Ureter (tissue), 1 donor: ENCODE measurements at regions not wholly inside any gene's neighbourhood (a gene's known extent, or its start where the extent isn't known, plus 50 kb on each side); places are given as distances from the start of the nearest gene placed in this dataset.
"Not testable (repeated sequence)": the region's sequence is repeated elsewhere in the genome, so short reads cannot be mapped to it uniquely, and the experiment has no call there.

Experiments used
- DNase-seq: peaks from one replicate; pipeline ENCODE4 v3.0.0-alpha.2; 2020; ENCODE audit warnings: low spot score
- donor health status: DM: yes; HTN: yes; CAD: no.

DNA sequence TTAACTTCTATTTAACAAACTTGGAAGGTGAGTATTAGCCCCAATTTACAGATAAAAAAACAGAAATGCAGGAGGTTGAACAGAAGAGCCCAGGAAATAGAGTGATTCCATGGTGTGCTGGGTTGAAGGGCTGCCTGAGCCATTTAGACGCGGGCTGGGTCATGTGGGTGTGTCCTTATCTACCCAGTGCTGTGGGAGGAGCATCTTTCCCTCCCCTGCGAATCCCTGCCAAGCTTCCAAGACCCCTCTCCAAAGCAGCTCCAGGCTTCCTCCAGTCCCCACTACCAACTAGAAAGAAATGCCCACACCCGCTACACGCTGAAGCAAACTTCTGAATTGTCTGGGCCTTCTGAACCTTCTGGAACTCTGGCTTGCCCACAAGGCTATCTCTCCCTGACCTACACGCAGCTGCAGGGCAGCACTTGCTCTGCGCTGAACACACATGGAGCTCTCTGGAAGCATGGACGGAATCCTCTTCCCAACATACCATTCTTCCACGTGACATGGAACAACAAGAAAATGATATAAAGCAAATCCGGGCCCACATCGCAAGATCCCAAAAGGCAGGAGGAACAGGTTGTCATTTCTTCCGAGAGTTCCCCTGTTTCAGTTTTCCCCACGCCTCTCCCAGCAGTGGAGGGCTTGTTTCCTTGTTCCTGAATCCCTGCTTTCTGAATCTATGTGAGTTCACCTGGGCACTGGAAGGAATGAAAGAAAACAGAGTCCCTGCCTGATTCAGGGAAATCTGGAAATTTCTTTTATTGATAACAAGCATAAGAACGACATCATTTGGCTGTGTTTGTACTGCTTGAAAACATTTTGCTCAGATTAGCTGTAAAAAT, 562.7 kb upstream of the ID2 start:
- DNase-seq = no peak

GRCh38 chr2:8119782-8120505, 561.9 kb upstream of the ID2 start:
- DNase-seq = no peak

DNA sequence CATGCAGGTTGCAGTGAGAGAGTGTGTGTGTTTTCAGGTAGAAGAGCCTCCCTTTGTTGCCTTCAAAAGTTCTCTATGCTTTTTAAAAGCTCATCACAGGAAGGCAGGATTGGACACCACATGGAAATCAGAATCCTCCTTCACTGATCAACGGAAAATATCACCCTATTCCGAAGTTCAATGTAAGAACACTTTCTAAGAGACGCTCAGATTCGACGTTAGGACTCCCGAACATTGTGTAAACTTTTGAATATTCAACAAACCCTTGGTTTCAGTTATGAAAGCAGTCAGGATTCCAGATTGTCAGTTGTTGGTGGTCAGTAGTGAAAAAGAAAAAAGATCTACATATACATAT, 561.4 kb upstream of the ID2 start:
- no peak for DNase-seq

GRCh38 chr2:8121022-8121825, 560.6 kb upstream of the ID2 start:
- no peak for DNase-seq

GRCh38 chr2:8121826-8122513, 559.9 kb upstream of the ID2 start:
- no peak for DNase-seq

- no peak for DNase-seq
These were observed 559.3 kb upstream of the ID2 start for GRCh38 chr2:8122520-8122919.

DNA sequence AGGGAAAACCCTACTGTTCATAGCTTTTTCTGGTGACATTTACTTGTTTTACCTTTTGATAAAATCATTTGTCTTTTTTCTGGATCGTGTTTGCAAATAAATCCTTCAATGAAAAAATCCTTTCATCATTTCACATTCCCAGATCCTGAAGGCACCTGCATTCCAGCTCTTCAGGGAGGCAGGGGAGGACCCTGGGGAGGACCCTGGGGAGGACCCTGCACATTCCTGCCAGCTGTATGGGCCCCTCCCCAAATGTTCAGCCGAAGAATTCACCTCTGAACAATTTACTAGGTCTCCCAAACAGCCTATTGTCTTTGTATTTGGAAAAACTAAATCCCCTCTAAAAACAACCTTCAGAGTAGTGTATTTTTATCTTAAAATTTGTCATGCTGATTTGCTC, 558.4 kb upstream of the ID2 start:
- no peak for DNase-seq

DNA sequence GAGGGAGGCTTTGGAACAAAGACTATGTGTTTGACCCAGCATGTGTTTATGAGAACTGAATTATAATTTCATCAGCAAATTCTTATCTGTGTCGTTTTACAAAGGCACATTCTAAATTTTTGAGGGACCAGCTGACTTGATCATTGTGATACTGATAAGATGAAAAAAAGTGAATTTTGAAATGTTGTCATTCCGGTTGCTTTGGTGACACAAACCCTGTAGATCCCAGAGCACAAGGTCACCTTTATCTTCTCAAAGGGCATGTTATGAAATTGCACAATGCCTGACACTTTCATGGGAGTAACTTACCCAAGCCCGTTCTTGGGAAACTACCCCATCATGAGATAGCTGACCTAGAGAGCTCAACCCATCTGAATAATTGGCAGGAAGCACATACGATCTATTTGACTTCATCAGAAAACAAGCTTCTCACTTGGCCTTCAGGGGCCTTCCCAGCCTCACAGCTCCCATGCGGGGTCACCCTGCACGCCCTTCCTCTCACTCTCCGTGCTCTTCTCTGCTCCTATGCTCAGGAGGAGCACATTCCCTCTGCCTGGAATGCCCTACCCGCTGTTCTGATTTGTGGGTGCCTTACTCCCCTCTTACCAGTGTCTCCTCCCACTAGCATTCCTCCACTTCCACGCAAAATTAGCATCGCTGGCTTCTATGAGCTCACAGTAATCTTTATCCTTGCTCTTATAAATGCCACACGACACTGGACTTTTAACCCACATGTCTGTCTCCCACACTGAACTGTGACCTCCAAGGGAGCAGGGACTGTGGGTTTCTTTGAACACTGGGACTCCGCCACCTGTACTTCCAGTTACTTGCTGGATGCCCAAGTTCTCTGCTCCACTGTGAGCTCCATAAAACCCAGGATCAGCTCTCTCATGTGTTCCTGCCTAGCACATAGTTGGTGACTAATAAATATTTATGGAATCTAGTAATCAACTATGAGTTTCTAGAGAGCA, 555.8 kb upstream of the ID2 start:
- DNase-seq = no peak

- DNase-seq = no peak
These were observed 555.1 kb upstream of the ID2 start for GRCh38 chr2:8126783-8127182.

DNA sequence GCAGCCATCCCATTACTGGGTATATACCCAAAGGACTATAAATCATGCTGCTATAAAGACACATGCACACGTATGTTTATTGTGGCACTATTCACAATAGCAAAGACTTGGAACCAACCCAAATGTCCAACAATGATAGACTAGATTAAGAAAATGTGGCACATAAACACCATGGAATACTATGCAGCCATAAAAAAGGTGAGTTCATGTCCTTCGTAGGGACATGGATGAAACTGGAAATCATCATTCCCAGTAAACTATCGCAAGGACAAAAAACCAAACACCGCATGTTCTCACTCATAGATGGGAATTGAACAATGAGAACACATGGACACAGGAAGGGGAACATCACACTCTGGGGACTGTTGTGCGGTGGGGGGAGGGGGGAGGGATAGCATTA, 550.4 kb upstream of the ID2 start:
- not testable (repeated sequence) for DNase-seq

- no peak for DNase-seq
These were observed 549.5 kb upstream of the ID2 start for GRCh38 chr2:8132351-8132831.

DNA sequence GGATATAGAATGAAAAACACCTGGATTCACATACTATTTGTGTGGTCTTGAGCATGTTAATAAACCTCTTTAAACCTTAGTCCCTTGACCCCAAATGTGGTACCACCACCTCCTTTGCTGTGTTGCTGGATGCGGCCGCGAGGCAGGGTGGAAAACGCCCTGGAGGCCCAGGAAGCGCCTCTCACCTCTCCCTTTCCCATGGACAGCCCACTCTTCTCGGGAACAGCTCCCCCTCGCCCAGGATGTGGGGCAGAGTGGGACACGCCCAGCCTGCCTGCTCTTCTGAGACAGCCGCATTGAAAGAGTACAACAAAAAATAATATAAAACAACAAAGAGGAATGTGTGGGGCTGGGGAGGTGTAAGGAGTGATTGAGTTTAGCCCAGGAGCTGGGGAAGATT, 549.0 kb upstream of the ID2 start:
- DNase-seq = no peak

GRCh38 chr2:8133363-8133762, 548.5 kb upstream of the ID2 start:
- no peak for DNase-seq

GRCh38 chr2:8133913-8134472, 547.9 kb upstream of the ID2 start:
- DNase-seq = no peak

DNA sequence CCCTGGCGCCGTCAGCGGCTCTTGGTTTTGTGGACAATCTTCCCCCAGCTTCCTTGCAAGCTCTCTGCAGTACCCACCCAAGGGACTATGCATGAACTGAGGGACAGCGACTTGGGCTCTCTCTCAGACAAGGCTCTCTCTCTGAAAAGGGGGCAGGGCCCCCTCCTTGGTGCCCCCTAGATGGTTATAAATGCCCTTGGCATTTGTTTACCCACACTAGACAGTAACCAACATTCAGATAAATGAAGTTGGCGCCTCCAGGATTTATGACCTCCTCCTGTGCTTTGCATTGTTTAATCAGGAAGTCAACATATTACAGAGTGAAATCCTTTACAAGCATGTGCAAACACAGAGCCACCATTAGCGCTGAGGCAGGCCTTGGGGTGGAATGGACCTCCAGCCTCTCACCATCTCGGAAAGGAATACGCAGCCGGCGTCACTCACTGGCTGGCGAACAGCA, 547.4 kb upstream of the ID2 start:
- DNase-seq = no peak

- no peak for DNase-seq
These were observed 546.7 kb upstream of the ID2 start for GRCh38 chr2:8134985-8135682.

GRCh38 chr2:8137801-8138200, 544.1 kb upstream of the ID2 start:
- DNase-seq = no peak

DNA sequence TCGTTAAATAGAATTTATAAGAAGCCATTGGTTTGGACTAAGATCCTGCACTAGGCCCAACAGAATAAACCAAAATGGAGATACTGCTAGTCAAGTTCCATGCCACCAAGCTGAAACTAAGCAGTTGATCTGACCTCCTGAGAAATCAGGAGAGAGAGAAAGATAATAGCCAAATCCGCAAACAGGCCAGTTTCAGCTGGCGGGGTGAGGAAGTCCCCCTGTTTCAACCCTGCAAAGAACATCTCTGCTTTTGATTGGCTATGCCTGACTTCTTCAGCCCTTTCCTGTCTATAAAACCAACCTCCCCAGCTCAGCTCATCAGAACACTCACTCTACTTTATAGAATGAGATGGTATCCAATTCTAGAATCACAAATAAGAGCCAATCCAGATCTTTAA, 543.3 kb upstream of the ID2 start:
- no peak for DNase-seq

GRCh38 chr2:8138923-8139667, 542.8 kb upstream of the ID2 start:
- DNase-seq = no peak
